GM12864 (cell line): ENCODE measurements at regions not wholly inside any gene's neighbourhood (a gene's known extent, or its start where the extent isn't known, plus 50 kb on each side); places are given as distances from the start of the nearest gene placed in this dataset.

ENCODE experiments used
- DNase-seq: peaks from one replicate; pipeline ENCODE4 v3.0.0-alpha.2; 2011; ENCODE audit warnings: low read depth
- H3K4me3 ChIP-seq: 2 replicates; pipeline ENCODE4 v1.5.1; 2011; ENCODE audit warnings: mild to moderate bottlenecking, low read depth, low read length, control low read depth
- CTCF ChIP-seq: IDR thresholded peaks from 2 replicates; pipeline ENCODE4 v1.5.1; 2011; ENCODE audit warnings: low read depth, mild to moderate bottlenecking, moderate library complexity, low read length, control low read depth, inconsistent platforms; ENCODE audit errors: missing control alignments

- H3K4me3 ChIP-seq: no peak overlapping the region
- DNase-seq: no peak
- no peak for TF ChIP-seq CTCF
Measured at GRCh38 chr2:67649331-67650261, 252.5 kb downstream of the ETAA1 start.

- TF ChIP-seq CTCF: peak; percentile 19
- no peak for DNase-seq
- no peak overlapping the region for H3K4me3 ChIP-seq
Measured at GRCh38 chr2:67650291-67651133, 253.4 kb downstream of the ETAA1 start.

- DNase-seq: no peak
Measured at GRCh38 chr2:67651565-67651964, 254.4 kb downstream of the ETAA1 start.

GRCh38 chr2:67652679-67653078 is 255.5 kb downstream of the ETAA1 start:
- TF ChIP-seq CTCF: no peak
- no peak for DNase-seq
- no peak overlapping the region for H3K4me3 ChIP-seq

More at GRCh38 chr2:67651565-67651964, 254.4 kb downstream of the ETAA1 start:
- no peak overlapping the region for H3K4me3 ChIP-seq
- TF ChIP-seq CTCF: no peak

GRCh38 chr2:67656875-67657274 is 259.7 kb downstream of the ETAA1 start:
- no peak for DNase-seq
- TF ChIP-seq CTCF: no peak
- no peak overlapping the region for H3K4me3 ChIP-seq

- DNase-seq: no peak
- TF ChIP-seq CTCF: no peak
- no peak overlapping the region for H3K4me3 ChIP-seq
Measured at GRCh38 chr2:67658820-67659219, 261.7 kb downstream of the ETAA1 start.
